Hepatocyte (in vitro differentiated cells): ENCODE measurements at regions not wholly inside any gene's neighbourhood (a gene's known extent, or its start where the extent isn't known, plus 50 kb on each side); places are given as distances from the start of the nearest gene placed in this dataset.

Experiments
- EZH2 ChIP-seq: fragments of 200-600 bp; sonication (generic); IDR thresholded peaks from 2 replicates; pipeline ENCODE4 v1.6.1; 2016; ENCODE audit warnings: antibody characterized with exemption, mild to moderate bottlenecking, borderline replicate concordance
- EZH2phosphoT487 ChIP-seq: fragments of 200-600 bp; sonication (generic); IDR thresholded peaks from one replicate; pipeline ENCODE4 v1.6.1; 2018; ENCODE audit warnings: antibody characterized with exemption, mild to moderate bottlenecking, low read depth, moderate library complexity; ENCODE audit not compliant: unreplicated experiment, severe bottlenecking
- TF ChIP-seq, protein P1 (sequence below): fragments of 200-600 bp; sonication (generic); IDR thresholded peaks from 2 replicates; pipeline ENCODE4 v1.5.1; 2016; ENCODE audit warnings: antibody characterized with exemption, mild to moderate bottlenecking; ENCODE audit not compliant: poor library complexity

DNA sequence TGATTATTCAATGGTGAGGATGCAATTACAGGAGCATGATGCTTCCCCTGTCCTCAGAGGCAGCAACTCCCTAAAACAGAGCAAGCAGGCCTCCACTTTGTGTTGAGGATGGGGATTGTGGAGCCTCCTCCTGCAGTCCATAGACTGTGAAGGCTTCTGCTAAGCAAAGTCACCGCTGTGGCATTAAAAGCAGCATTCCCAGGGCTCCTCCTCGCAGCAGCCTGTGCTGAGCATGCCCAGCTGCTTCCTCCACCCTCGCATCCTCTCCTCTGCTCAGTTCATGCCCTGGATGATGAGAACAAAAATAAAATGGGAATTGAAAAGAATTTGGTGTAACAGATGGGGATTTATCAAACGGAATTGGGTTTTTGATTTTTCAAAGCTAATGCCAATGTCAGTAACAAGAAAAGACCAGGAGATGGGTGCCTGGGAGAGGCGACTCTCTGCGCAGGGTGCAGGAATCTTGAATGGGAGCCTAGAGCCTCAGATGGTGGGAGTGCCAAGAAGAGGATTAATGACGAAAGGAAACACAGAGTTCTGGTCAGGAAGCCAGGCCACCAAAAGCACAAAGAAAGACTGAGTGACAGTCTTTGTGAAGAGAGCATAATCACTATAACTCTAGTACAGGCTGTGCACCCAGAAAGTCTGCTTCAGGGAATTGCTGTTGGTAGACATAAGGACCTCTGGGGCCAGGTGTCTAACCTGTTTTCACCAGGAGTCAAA is 347.6 kb downstream of the TPBG start:
- TF ChIP-seq, protein P1, sequence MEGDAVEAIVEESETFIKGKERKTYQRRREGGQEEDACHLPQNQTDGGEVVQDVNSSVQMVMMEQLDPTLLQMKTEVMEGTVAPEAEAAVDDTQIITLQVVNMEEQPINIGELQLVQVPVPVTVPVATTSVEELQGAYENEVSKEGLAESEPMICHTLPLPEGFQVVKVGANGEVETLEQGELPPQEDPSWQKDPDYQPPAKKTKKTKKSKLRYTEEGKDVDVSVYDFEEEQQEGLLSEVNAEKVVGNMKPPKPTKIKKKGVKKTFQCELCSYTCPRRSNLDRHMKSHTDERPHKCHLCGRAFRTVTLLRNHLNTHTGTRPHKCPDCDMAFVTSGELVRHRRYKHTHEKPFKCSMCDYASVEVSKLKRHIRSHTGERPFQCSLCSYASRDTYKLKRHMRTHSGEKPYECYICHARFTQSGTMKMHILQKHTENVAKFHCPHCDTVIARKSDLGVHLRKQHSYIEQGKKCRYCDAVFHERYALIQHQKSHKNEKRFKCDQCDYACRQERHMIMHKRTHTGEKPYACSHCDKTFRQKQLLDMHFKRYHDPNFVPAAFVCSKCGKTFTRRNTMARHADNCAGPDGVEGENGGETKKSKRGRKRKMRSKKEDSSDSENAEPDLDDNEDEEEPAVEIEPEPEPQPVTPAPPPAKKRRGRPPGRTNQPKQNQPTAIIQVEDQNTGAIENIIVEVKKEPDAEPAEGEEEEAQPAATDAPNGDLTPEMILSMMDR, result no peak
- no peak for TF ChIP-seq EZH2
- TF ChIP-seq EZH2phosphoT487, result no peak
